C4-2B (cell line): ENCODE measurements at regions not wholly inside any gene's neighbourhood (a gene's known extent, or its start where the extent isn't known, plus 50 kb on each side); places are given as distances from the start of the nearest gene placed in this dataset.

ENCODE experiments used
- ZFX ChIP-seq: fragments of 450-650 bp; IDR thresholded peaks from 2 replicates; pipeline ENCODE4 v1.6.1; 2017
- TF ChIP-seq, protein P1 (sequence below): fragments of 450-650 bp; conservative IDR thresholded peaks from 2 replicates; pipeline ENCODE4 v1.5.1; 2017; ENCODE audit warnings: mild to moderate bottlenecking

DNA sequence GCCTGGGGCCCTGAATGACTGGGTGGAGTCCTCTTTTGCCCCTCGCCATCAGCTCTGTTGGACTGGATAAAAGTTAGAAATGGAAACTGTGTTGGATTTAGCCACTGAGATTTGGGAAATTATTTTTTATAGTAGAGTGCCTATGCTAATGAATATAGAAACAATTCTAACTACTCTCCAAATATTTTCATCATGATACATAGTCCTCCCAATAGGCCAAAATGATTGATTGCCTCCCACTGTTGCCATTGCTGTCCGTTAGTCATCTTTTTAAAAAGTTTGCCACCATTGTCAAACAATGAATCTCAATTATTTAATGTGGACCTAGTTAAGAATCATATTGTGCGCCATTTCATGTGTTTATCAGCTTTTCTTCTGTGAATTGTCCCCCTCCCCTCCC lies 417.0 kb downstream of the GALR1 start:
- TF ChIP-seq, protein P1, sequence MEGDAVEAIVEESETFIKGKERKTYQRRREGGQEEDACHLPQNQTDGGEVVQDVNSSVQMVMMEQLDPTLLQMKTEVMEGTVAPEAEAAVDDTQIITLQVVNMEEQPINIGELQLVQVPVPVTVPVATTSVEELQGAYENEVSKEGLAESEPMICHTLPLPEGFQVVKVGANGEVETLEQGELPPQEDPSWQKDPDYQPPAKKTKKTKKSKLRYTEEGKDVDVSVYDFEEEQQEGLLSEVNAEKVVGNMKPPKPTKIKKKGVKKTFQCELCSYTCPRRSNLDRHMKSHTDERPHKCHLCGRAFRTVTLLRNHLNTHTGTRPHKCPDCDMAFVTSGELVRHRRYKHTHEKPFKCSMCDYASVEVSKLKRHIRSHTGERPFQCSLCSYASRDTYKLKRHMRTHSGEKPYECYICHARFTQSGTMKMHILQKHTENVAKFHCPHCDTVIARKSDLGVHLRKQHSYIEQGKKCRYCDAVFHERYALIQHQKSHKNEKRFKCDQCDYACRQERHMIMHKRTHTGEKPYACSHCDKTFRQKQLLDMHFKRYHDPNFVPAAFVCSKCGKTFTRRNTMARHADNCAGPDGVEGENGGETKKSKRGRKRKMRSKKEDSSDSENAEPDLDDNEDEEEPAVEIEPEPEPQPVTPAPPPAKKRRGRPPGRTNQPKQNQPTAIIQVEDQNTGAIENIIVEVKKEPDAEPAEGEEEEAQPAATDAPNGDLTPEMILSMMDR = no peak
- no peak for TF ChIP-seq ZFX
